ENCODE measurements at regions not wholly inside any gene's neighbourhood (a gene's known extent, or its start where the extent isn't known, plus 50 kb on each side); places are given as distances from the start of the nearest gene placed in this dataset.
A peak's percentile ranks its signal among the peaks of the same experiment; 100 is the strongest.

- ChIA-PET POLR2A (interaction anchor here (3.3 kb wide), 1 partner anchor 479 kb away, joined by 11 read pairs; the partner anchor contains the start of gene CTNNB1), CTCF (no interaction called here)
- ATAC-seq (ENCODE audit: low read depth) = no peak
- Mint-ChIP-seq H3K9me3 (no peaks in the 10 kb centered on the region), H3K4me1 (peaks cover 34% of the 10 kb centered on the region), H3K27ac (peak overlapping the region; percentile 33), H3K4me3 (no peak overlapping the region), H3K36me3 (ENCODE audit: low read depth) (no peaks in the 10 kb centered on the region), H3K27me3 (no peaks in the 10 kb centered on the region)
- TF ChIP-seq CTCF (IDR thresholded peaks at IDR 0.05) = no peak
- intact Hi-C loops (cut with micrococcal nuclease) = loop anchor here (2.0 to 5.0 kb wide), 2 partner anchors 97 to 483 kb away; no protein-coding TSS in a partner anchor
- DNase-seq = no peak
Measured at GRCh38 chr3:40719660-40720287, 195.0 kb downstream of the ZNF621 start.

- ChIA-PET CTCF (no interaction called here), POLR2A (interaction anchor here (3.3 kb wide), 1 partner anchor 479 kb away, joined by 11 read pairs; the partner anchor contains the start of gene CTNNB1)
- Mint-ChIP-seq H3K4me1 (peaks cover 29% of the 10 kb centered on the region), H3K27ac (no peak overlapping the region), H3K9me3 (no peaks in the 10 kb centered on the region), H3K36me3 (ENCODE audit: low read depth) (no peaks in the 10 kb centered on the region), H3K4me3 (no peak overlapping the region), H3K27me3 (no peaks in the 10 kb centered on the region)
- intact Hi-C loops (cut with micrococcal nuclease) = no loop called here
- DNase-seq (no peak), ATAC-seq (ENCODE audit: low read depth) (no peak)
- TF ChIP-seq CTCF (IDR thresholded peaks at IDR 0.05) = no peak
Measured at GRCh38 chr3:40720341-40720740, 195.6 kb downstream of the ZNF621 start.

GRCh38 chr3:40720863-40721262 is 196.1 kb downstream of the ZNF621 start:
- ATAC-seq (ENCODE audit: low read depth) = no peak

GRCh38 chr3:40723083-40723660 is 198.4 kb downstream of the ZNF621 start:
- no peaks in the 10 kb centered on the region for H3K27me3 Mint-ChIP-seq
- no peak for ATAC-seq (ENCODE audit: low read depth)
- H3K27ac Mint-ChIP-seq = no peak overlapping the region
- intact Hi-C loops (cut with micrococcal nuclease) = no loop called here
- no peak for TF ChIP-seq CTCF (IDR thresholded peaks at IDR 0.05)
- no peak overlapping the region for H3K4me3 Mint-ChIP-seq
- H3K36me3 Mint-ChIP-seq (ENCODE audit: low read depth) = no peaks in the 10 kb centered on the region
- no peaks in the 10 kb centered on the region for H3K9me3 Mint-ChIP-seq
- H3K4me1 Mint-ChIP-seq = peaks cover 9% of the 10 kb centered on the region
- ChIA-PET POLR2A (no interaction called here), CTCF (no interaction called here)
- DNase-seq = no peak

More at GRCh38 chr3:40720863-40721262, 196.1 kb downstream of the ZNF621 start:
- POLR2A ChIA-PET = no interaction called here
- Mint-ChIP-seq H3K27ac (no peak overlapping the region), H3K4me1 (peaks cover 24% of the 10 kb centered on the region), H3K36me3 (ENCODE audit: low read depth) (no peaks in the 10 kb centered on the region), H3K27me3 (no peaks in the 10 kb centered on the region), H3K9me3 (no peaks in the 10 kb centered on the region), H3K4me3 (no peak overlapping the region)
- CTCF ChIA-PET = no interaction called here
- DNase-seq = no peak
- intact Hi-C loops (cut with micrococcal nuclease) = no loop called here
- no peak for TF ChIP-seq CTCF (IDR thresholded peaks at IDR 0.05)

GRCh38 chr3:40725031-40725430 is 200.3 kb downstream of the ZNF621 start:
- no peaks in the 10 kb centered on the region for H3K4me1 Mint-ChIP-seq
- intact Hi-C loops (cut with micrococcal nuclease) = no loop called here
- no peak for TF ChIP-seq CTCF (IDR thresholded peaks at IDR 0.05)
- H3K4me3 Mint-ChIP-seq = no peak overlapping the region
- no peak overlapping the region for H3K27ac Mint-ChIP-seq
- ATAC-seq (ENCODE audit: low read depth) = no peak
- ChIA-PET POLR2A (no interaction called here), CTCF (no interaction called here)
- peaks cover 9% of the 10 kb centered on the region for H3K36me3 Mint-ChIP-seq (ENCODE audit: low read depth)
- no peaks in the 10 kb centered on the region for H3K27me3 Mint-ChIP-seq
- H3K9me3 Mint-ChIP-seq = peaks cover 14% of the 10 kb centered on the region
- DNase-seq = no peak
